ENCODE measurements at regions not wholly inside any gene's neighbourhood (a gene's known extent, or its start where the extent isn't known, plus 50 kb on each side); places are given as distances from the start of the nearest gene placed in this dataset.

- Histone ChIP-seq H2AFZ (replicated peaks) (no peak overlapping the region), H3K4me3 (no peak overlapping the region), H3K4me1 (no peaks in the 10 kb centered on the region), H3K9me3 (ENCODE audit: low read depth) (no peaks in the 10 kb centered on the region), H3K27me3 (no peaks in the 10 kb centered on the region), H3K9ac (no peak overlapping the region), H3K79me2 (ENCODE audit: low read depth) (no peaks in the 10 kb centered on the region), H4K20me1 (ENCODE audit: low read depth) (no peaks in the 10 kb centered on the region), H3K36me3 (no peaks in the 10 kb centered on the region), H3K27ac (no peak overlapping the region), H3K4me2 (no peak overlapping the region), H3F3A (ENCODE audit: low read depth) (no peaks in the 10 kb centered on the region)
- no peak overlapping the region for H3K27ac Mint-ChIP-seq
- H3K4me3 Mint-ChIP-seq, result no peak overlapping the region
- no peaks in the 10 kb centered on the region for H3K4me1 Mint-ChIP-seq
- no peaks in the 10 kb centered on the region for H3K36me3 Mint-ChIP-seq
- H3K27me3 Mint-ChIP-seq (ENCODE audit: insufficient read depth, low read depth), result no peaks in the 10 kb centered on the region
- no peak for TF ChIP-seq EZH2phosphoT487 (IDR thresholded peaks at IDR 0.05)
- TF ChIP-seq EZH2 (IDR thresholded peaks at IDR 0.05), result no peak
- TF ChIP-seq CTCF (IDR thresholded peaks at IDR 0.05), result no peak
- H3K9me3 Mint-ChIP-seq, result no peaks in the 10 kb centered on the region
- no peak for DNase-seq (ENCODE audit: low spot score)
Observed at GRCh38 chr7:109545686-109546085, 976.0 kb downstream of the DNAJB9 start.

- H4K20me1 ChIP-seq (ENCODE audit: low read depth), result no peaks in the 10 kb centered on the region
- H3K4me3 Mint-ChIP-seq, result no peak overlapping the region
- no peak overlapping the region for H3K4me2 ChIP-seq
- no peaks in the 10 kb centered on the region for H3K4me1 ChIP-seq
- H2AFZ ChIP-seq (replicated peaks), result no peak overlapping the region
- H3F3A ChIP-seq (ENCODE audit: low read depth), result no peaks in the 10 kb centered on the region
- peaks cover 5% of the 10 kb centered on the region for H3K9me3 Mint-ChIP-seq
- no peak overlapping the region for H3K27ac ChIP-seq
- H3K36me3 ChIP-seq, result no peaks in the 10 kb centered on the region
- H3K9ac ChIP-seq, result no peak overlapping the region
- no peaks in the 10 kb centered on the region for H3K36me3 Mint-ChIP-seq
- H3K4me1 Mint-ChIP-seq, result no peaks in the 10 kb centered on the region
- TF ChIP-seq CTCF (IDR thresholded peaks at IDR 0.05) (no peak), EZH2 (IDR thresholded peaks at IDR 0.05) (no peak), EZH2phosphoT487 (IDR thresholded peaks at IDR 0.05) (no peak)
- no peak for DNase-seq (ENCODE audit: low spot score)
- no peaks in the 10 kb centered on the region for H3K27me3 ChIP-seq
- H3K27ac Mint-ChIP-seq, result no peak overlapping the region
- H3K79me2 ChIP-seq (ENCODE audit: low read depth), result no peaks in the 10 kb centered on the region
- H3K27me3 Mint-ChIP-seq (ENCODE audit: insufficient read depth, low read depth), result no peaks in the 10 kb centered on the region
- no peaks in the 10 kb centered on the region for H3K9me3 ChIP-seq (ENCODE audit: low read depth)
- no peak overlapping the region for H3K4me3 ChIP-seq
Observed at GRCh38 chr7:109549471-109550193, 980.0 kb downstream of the DNAJB9 start.

- H3K4me3 Mint-ChIP-seq, result no peak overlapping the region
- H3K36me3 Mint-ChIP-seq, result no peaks in the 10 kb centered on the region
- no peak overlapping the region for H3K27ac Mint-ChIP-seq
- TF ChIP-seq EZH2 (IDR thresholded peaks at IDR 0.05) (no peak), EZH2phosphoT487 (IDR thresholded peaks at IDR 0.05) (no peak), CTCF (IDR thresholded peaks at IDR 0.05) (no peak)
- H3K4me1 ChIP-seq, result no peaks in the 10 kb centered on the region
- H3K4me3 ChIP-seq, result no peak overlapping the region
- H3K36me3 ChIP-seq, result no peaks in the 10 kb centered on the region
- H3K27me3 Mint-ChIP-seq (ENCODE audit: insufficient read depth, low read depth), result no peaks in the 10 kb centered on the region
- no peak overlapping the region for H3K27ac ChIP-seq
- H3K27me3 ChIP-seq, result no peaks in the 10 kb centered on the region
- no peak overlapping the region for H2AFZ ChIP-seq (replicated peaks)
- H3K4me1 Mint-ChIP-seq, result no peaks in the 10 kb centered on the region
- no peak overlapping the region for H3K9ac ChIP-seq
- H3K79me2 ChIP-seq (ENCODE audit: low read depth), result no peaks in the 10 kb centered on the region
- DNase-seq (ENCODE audit: low spot score), result no peak
- no peak overlapping the region for H3K4me2 ChIP-seq
- no peaks in the 10 kb centered on the region for H4K20me1 ChIP-seq (ENCODE audit: low read depth)
- peaks cover 11% of the 10 kb centered on the region for H3K9me3 Mint-ChIP-seq
- no peaks in the 10 kb centered on the region for H3K9me3 ChIP-seq (ENCODE audit: low read depth)
- H3F3A ChIP-seq (ENCODE audit: low read depth), result no peaks in the 10 kb centered on the region
Observed at GRCh38 chr7:109552017-109552416, 982.3 kb downstream of the DNAJB9 start.

Measured in neural progenitor cell (in vitro differentiated cells).